GM19463 (cell line): ENCODE measurements at regions not wholly inside any gene's neighbourhood (a gene's known extent, or its start where the extent isn't known, plus 50 kb on each side); places are given as distances from the start of the nearest gene placed in this dataset.

Source experiments
- ATAC-seq: cut with Tn5 transposase; IDR thresholded peaks from one replicate; pipeline ENCODE4 v1.9.1; 2021; ENCODE audit warnings: mild to moderate bottlenecking, moderate library complexity; ENCODE audit not compliant: unreplicated experiment

DNA sequence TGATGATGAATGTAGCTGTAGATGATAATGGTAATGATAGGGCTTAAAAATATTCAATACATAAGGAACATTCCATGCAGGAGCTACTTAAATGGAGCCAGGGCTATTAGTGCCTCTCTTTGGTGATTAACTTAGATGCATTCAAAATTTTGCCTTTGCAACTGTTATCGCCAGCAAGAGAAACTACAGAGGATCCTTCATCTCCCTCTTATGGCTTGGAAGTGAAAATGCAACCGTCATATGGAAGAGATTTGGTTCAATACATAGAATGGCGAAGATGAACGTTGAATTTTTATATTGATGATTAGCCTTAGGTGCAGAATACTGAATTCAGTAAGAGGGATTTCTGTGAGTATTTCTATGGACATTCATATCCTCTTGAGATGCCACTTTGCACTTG lies 134.5 kb upstream of the NLGN4X start:
- ATAC-seq = no peak

- no peak for ATAC-seq
These were observed 96.8 kb upstream of the NLGN4X start for GRCh38 chrX:6325437-6325836.

- no peak for ATAC-seq
These were observed 84.7 kb upstream of the NLGN4X start for GRCh38 chrX:6313356-6313755.

GRCh38 chrX:6311540-6311939 lies 82.9 kb upstream of the NLGN4X start:
- ATAC-seq = peak; percentile 56

DNA sequence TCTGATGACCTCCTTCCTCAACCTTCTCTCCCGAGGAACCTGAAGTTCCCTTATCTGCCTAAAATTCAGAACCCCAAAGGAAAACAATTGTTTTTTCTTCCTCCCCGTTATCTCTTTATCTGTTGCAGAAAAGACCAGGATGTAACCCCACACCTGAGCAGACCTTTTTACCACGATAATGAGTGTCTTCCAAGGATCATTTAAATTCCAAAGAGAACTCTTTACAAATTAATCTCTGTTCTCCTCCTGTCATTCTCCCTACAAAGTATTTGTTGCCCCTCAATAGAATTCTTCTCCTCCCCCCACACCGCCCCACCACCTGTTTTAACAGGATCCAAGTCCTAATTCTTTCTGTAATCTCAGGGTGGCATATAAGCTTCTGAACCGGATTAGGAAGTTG lies 78.5 kb upstream of the NLGN4X start:
- ATAC-seq = no peak

DNA sequence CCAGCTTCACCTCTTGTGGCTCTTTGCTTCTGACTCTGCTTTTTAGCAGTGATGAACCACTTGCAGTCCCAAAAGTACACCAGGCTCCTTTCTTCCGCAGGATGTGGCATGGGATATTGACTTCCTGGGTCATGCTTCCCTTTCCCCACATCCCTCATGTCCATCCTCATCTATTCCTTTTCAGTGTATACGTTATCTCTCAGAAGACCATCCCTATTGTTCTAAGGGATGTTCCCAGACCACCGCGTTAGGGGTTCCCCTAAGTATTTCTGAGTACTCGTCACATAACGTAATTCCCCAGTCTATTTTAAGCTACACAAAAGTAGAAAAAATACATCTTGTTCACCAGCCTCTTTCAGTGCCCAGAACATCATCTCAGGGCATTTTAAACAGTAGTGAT lies 71.1 kb upstream of the NLGN4X start:
- ATAC-seq = no peak

DNA sequence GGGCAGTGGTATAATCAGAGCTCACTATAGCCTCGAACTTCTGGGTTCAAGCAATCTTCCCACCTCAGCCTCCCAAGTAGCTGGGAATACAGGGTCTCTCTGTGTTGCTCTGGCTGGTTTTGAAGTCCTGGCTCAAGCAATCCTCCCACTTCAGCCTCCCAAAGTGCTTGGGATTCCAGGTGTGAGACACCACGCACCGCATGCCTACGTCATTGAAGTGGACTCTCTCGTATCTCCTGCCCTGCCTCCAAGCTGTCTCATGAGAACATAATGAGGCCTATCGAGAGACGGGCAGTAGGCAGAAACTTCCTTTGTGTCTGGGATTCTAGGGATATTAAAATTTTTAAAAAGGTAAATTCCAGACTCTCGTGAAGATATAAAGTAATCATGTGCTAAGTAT lies 65.0 kb upstream of the NLGN4X start:
- no peak for ATAC-seq

- no peak for ATAC-seq
These were observed 63.9 kb upstream of the NLGN4X start for GRCh38 chrX:6292599-6292998.

DNA sequence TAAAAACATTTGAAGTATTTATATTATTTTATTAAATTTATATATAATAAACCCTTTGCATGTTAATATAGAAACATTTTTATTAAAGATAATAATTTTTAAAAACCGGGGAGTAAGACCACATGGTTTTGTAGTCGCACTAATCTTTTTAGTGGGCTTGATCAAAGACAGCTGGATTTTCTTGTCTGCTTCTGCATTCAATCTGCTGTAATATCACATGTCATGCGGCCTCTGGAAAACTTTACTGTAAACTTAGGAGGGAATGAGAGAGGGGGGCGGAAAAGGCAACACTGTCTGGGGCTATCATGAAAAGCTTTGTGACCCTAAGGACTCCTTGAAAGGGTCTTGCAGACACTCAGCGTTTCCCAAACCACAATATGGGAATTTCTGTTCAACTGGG lies 62.8 kb upstream of the NLGN4X start:
- no peak for ATAC-seq

DNA sequence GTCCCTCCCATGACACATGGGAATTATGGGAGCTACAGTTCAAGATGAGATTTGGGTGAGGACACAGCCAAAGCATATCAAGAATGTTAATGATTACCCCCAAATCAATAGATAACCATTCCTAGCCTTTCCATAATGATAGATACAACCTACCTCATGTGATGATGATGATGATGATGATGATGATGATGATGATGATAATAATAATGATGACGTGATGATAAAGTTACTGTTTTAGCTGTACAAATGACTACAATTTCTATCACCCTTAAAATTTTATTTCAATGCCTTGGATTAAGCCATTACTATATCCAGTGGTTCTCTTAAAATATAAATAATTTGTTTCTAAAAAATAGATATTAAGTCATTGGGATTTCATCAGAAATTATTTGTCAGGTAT lies 55.2 kb upstream of the NLGN4X start:
- no peak for ATAC-seq

- ATAC-seq = no peak
These were observed 50.7 kb upstream of the NLGN4X start for GRCh38 chrX:6279277-6279909.
